WTC11 (cell line): ENCODE measurements at regions not wholly inside any gene's neighbourhood (a gene's known extent, or its start where the extent isn't known, plus 50 kb on each side); places are given as distances from the start of the nearest gene placed in this dataset.

Source experiments
- ELF4 ChIP-seq: sonication (generic); formaldehyde crosslinking; IDR thresholded peaks from 2 replicates; pipeline ENCODE4 v1.8.1; 2022; ENCODE audit warnings: low read depth, mild to moderate bottlenecking, moderate library complexity, missing genetic modification reagents
- FOXJ3 ChIP-seq: sonication (generic); formaldehyde crosslinking; IDR thresholded peaks from 2 replicates; pipeline ENCODE4 v1.9.0; 2021; ENCODE audit warnings: missing genetic modification reagents, mild to moderate bottlenecking, borderline replicate concordance
- GABPB1 ChIP-seq: sonication (generic); formaldehyde crosslinking; IDR thresholded peaks from 2 replicates; pipeline ENCODE4 v1.8.1; 2023; ENCODE audit warnings: mild to moderate bottlenecking, missing genetic modification reagents
- IRF1 ChIP-seq: sonication (generic); formaldehyde crosslinking; IDR thresholded peaks from 2 replicates; pipeline ENCODE4 v1.8.0; 2023; ENCODE audit warnings: missing genetic modification reagents
- MAX ChIP-seq: sonication (generic); formaldehyde crosslinking; IDR thresholded peaks from 2 replicates; pipeline ENCODE4 v1.8.0; 2022; ENCODE audit warnings: mild to moderate bottlenecking, missing genetic modification reagents
- NFE2L1 ChIP-seq: sonication (generic); formaldehyde crosslinking; IDR thresholded peaks from 2 replicates; pipeline ENCODE4 v1.8.1; 2023; ENCODE audit warnings: missing genetic modification reagents
- NFYB ChIP-seq: sonication (generic); formaldehyde crosslinking; conservative IDR thresholded peaks from 2 replicates; pipeline ENCODE4 v1.8.0; 2022; ENCODE audit warnings: low read depth, missing genetic modification reagents
- ZNF416 ChIP-seq: fragments of 250-450 bp; sonication (Bioruptor Pico); IDR thresholded peaks from 2 replicates; pipeline ENCODE4 v1.9.0; 2021; ENCODE audit warnings: mild to moderate bottlenecking, inconsistent platforms
- ZSCAN18 ChIP-seq: fragments of 250-450 bp; sonication (Bioruptor Pico); IDR thresholded peaks from 2 replicates; pipeline ENCODE4 v2.1.2; 2022; ENCODE audit warnings: mild to moderate bottlenecking, moderate library complexity
- TF ChIP-seq, protein P1 (sequence below): fragments of 250-450 bp; sonication (Bioruptor Pico); IDR thresholded peaks from 2 replicates; pipeline ENCODE4 v1.9.0; 2021; ENCODE audit warnings: moderate library complexity, mild to moderate bottlenecking, inconsistent platforms, borderline replicate concordance
- TF ChIP-seq, protein P2 (sequence below): fragments of 200-600 bp; IDR thresholded peaks from 2 replicates; pipeline ENCODE4 v1.8.0; 2022; ENCODE audit warnings: antibody characterized with exemption
- TF ChIP-seq, protein P3 (sequence below): sonication (generic); formaldehyde crosslinking; IDR thresholded peaks from 2 replicates; pipeline ENCODE4 v1.8.1; 2022; ENCODE audit warnings: low read depth, mild to moderate bottlenecking, moderate library complexity, missing genetic modification reagents, borderline replicate concordance

DNA sequence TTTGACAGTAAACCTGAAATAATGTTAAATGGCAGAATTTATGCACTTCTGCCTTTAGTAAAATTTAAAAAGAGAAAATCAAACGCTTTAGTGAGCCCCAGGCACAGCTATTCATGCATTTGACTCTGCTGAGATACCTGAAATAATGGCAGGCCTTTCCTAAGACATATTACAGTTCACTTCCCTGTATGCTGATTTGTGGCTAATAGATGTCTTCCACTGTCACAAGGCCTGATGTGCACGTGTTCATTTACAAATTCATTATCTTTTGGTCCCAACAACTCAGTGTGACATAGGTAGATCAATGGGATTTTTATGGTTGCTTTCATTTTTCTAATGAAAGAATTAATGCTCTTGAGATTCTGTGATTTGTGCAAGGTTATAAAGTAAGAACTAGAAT lies 449.7 kb upstream of the RGS17 start:
- TF ChIP-seq, protein P1, sequence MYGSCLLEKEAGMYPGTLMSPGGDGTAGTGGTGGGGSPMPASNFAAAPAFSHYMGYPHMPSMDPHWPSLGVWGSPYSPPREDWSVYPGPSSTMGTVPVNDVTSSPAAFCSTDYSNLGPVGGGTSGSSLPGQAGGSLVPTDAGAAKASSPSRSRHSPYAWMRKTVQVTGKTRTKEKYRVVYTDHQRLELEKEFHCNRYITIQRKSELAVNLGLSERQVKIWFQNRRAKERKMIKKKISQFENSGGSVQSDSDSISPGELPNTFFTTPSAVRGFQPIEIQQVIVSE (CRISPR knock-in tag): no peak
- TF ChIP-seq, protein P2, sequence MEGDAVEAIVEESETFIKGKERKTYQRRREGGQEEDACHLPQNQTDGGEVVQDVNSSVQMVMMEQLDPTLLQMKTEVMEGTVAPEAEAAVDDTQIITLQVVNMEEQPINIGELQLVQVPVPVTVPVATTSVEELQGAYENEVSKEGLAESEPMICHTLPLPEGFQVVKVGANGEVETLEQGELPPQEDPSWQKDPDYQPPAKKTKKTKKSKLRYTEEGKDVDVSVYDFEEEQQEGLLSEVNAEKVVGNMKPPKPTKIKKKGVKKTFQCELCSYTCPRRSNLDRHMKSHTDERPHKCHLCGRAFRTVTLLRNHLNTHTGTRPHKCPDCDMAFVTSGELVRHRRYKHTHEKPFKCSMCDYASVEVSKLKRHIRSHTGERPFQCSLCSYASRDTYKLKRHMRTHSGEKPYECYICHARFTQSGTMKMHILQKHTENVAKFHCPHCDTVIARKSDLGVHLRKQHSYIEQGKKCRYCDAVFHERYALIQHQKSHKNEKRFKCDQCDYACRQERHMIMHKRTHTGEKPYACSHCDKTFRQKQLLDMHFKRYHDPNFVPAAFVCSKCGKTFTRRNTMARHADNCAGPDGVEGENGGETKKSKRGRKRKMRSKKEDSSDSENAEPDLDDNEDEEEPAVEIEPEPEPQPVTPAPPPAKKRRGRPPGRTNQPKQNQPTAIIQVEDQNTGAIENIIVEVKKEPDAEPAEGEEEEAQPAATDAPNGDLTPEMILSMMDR: no peak
- TF ChIP-seq GABPB1 (CRISPR knock-in tag) (no peak), NFYB (CRISPR knock-in tag) (no peak), MAX (CRISPR knock-in tag) (no peak), NFE2L1 (no peak), FOXJ3 (CRISPR knock-in tag) (no peak), IRF1 (CRISPR knock-in tag) (no peak), ZSCAN18 (CRISPR knock-in tag) (no peak), ZNF416 (CRISPR knock-in tag) (no peak), ELF4 (CRISPR knock-in tag) (no peak)
- TF ChIP-seq, protein P3, sequence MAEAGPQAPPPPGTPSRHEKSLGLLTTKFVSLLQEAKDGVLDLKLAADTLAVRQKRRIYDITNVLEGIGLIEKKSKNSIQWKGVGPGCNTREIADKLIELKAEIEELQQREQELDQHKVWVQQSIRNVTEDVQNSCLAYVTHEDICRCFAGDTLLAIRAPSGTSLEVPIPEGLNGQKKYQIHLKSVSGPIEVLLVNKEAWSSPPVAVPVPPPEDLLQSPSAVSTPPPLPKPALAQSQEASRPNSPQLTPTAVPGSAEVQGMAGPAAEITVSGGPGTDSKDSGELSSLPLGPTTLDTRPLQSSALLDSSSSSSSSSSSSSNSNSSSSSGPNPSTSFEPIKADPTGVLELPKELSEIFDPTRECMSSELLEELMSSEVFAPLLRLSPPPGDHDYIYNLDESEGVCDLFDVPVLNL (CRISPR knock-in tag): no peak
